IMR-90 (cell line): ENCODE measurements at regions not wholly inside any gene's neighbourhood (a gene's known extent, or its start where the extent isn't known, plus 50 kb on each side); places are given as distances from the start of the nearest gene placed in this dataset.

Source experiments
- ATAC-seq: fragments of 200-7000 bp; cut with Tn5 transposase; 2 replicates; pipeline ENCODE4 v1.9.1; 2020; ENCODE audit warnings: low read depth, mild to moderate bottlenecking, moderate library complexity
- BruUV-seq: library from RNA; stranded (reverse); fragments of 400-500 nt; replicated peaks from 2 replicates; lab custom pipeline; 2021; lab: Mats Ljungman, UMichigan
- CTCF ChIA-PET: fragments of 300-600 bp; formaldehyde crosslinking; extraction: SDS; loops from one replicate; lab custom pipeline; 2021; ENCODE audit warnings: antibody characterized with exemption; lab: Yijun Ruan, JAX
- POLR2A ChIA-PET: fragments of 300-600 bp; sonication (Branson Sonifier 250); formaldehyde crosslinking; loops from one replicate; lab custom pipeline; 2022; ENCODE audit warnings: antibody characterized with exemption; ENCODE audit not compliant: unreplicated experiment; lab: Charles Lee
- DNase-seq: peaks from one replicate; pipeline ENCODE4 v3.0.0; 2013
- H2AFZ ChIP-seq: replicated peaks from 2 replicates; pipeline ENCODE3; 2013; ENCODE audit warnings: low read length, mild to moderate bottlenecking; ENCODE audit not compliant: poor library complexity
- H2AK5ac ChIP-seq: 2 replicates; pipeline ENCODE4 v1.6.1; 2013; ENCODE audit warnings: low read depth, low read length, inconsistent platforms
- H2AK9ac ChIP-seq: replicated peaks from 2 replicates; pipeline ENCODE3; 2013; ENCODE audit warnings: mild to moderate bottlenecking, low read depth, low read length, moderate library complexity; ENCODE audit not compliant: poor library complexity
- H2BK120ac ChIP-seq: 2 replicates; pipeline ENCODE4 v1.6.1; 2013; ENCODE audit warnings: low read depth, low read length, inconsistent platforms
- H2BK15ac ChIP-seq: 3 replicates; pipeline ENCODE4 v1.6.1; 2013; ENCODE audit warnings: low read depth, low read length, inconsistent platforms
- H2BK20ac ChIP-seq: 2 replicates; pipeline ENCODE4 v1.6.1; 2013; ENCODE audit warnings: low read depth, mild to moderate bottlenecking, inconsistent platforms, low read length, moderate library complexity
- H2BK5ac ChIP-seq: 2 replicates; pipeline ENCODE4 v1.6.1; 2013; ENCODE audit warnings: mild to moderate bottlenecking, low read depth, low read length, inconsistent platforms; ENCODE audit not compliant: poor library complexity, severe bottlenecking
- H3K14ac ChIP-seq: replicated peaks from 2 replicates; pipeline ENCODE4 v1.6.1; 2013; ENCODE audit warnings: low read depth, low read length, inconsistent platforms
- H3K18ac ChIP-seq: 2 replicates; pipeline ENCODE4 v1.6.1; 2013; ENCODE audit warnings: low read depth, low read length, control low read depth
- H3K23ac ChIP-seq: 2 replicates; pipeline ENCODE4 v1.6.1; 2013; ENCODE audit warnings: low read depth, low read length, inconsistent platforms
- H3K27ac ChIP-seq: 2 replicates; pipeline ENCODE4 v1.5.1; 2013; ENCODE audit warnings: mild to moderate bottlenecking, control low read depth, low read length; ENCODE audit not compliant: insufficient read depth
- H3K27me3 ChIP-seq: 2 replicates; pipeline ENCODE4 v1.6.1; 2013; ENCODE audit warnings: low read length; ENCODE audit not compliant: control insufficient read depth, insufficient read depth
- H3K36me3 ChIP-seq: 2 replicates; pipeline ENCODE4 v1.6.1; 2013; ENCODE audit warnings: low read length, mixed read lengths; ENCODE audit not compliant: control insufficient read depth, insufficient read depth
- H3K4ac ChIP-seq: 2 replicates; pipeline ENCODE4 v1.6.1; 2013; ENCODE audit warnings: low read depth, low read length, inconsistent platforms
- H3K4me1 ChIP-seq: 2 replicates; pipeline ENCODE4 v1.6.1; 2013; ENCODE audit warnings: low read length, mixed read lengths; ENCODE audit not compliant: control insufficient read depth, insufficient read depth
- H3K4me2 ChIP-seq: 2 replicates; pipeline ENCODE4 v1.6.1; 2013; ENCODE audit warnings: low read depth, mild to moderate bottlenecking, control low read depth, low read length, moderate library complexity
- H3K4me3 ChIP-seq: 2 replicates; pipeline ENCODE4 v1.5.1; 2013; ENCODE audit warnings: low read depth, mild to moderate bottlenecking, control low read depth, low read length, moderate library complexity; ENCODE audit not compliant: insufficient read depth
- H3K56ac ChIP-seq: 2 replicates; pipeline ENCODE4 v1.6.1; 2013; ENCODE audit warnings: low read length, inconsistent platforms; ENCODE audit not compliant: insufficient read depth; ENCODE audit errors: extremely low read depth
- H3K79me1 ChIP-seq, 2 experiments: 2 replicates each; pipeline ENCODE4 v1.6.1; 2013; ENCODE audit warnings: low read length in 2 of 2, inconsistent platforms in 1 of 2, low read depth in 1 of 2
- H3K9ac ChIP-seq: 2 replicates; pipeline ENCODE4 v1.6.1; 2013; ENCODE audit warnings: low read depth, low read length, control low read depth
- H3K9me1 ChIP-seq: 2 replicates; pipeline ENCODE4 v1.6.1; 2013; ENCODE audit warnings: low read length, inconsistent platforms; ENCODE audit not compliant: insufficient read depth
- H3K9me3 ChIP-seq: 2 replicates; pipeline ENCODE4 v1.6.1; 2013; ENCODE audit warnings: low read length; ENCODE audit not compliant: control insufficient read depth, insufficient read depth
- H4K20me1 ChIP-seq: 2 replicates; pipeline ENCODE4 v1.6.1; 2013; ENCODE audit warnings: low read length, inconsistent platforms; ENCODE audit not compliant: insufficient read depth
- H4K5ac ChIP-seq: 2 replicates; pipeline ENCODE4 v1.6.1; 2013; ENCODE audit warnings: mild to moderate bottlenecking, low read depth, low read length, control low read depth
- H4K8ac ChIP-seq, 2 experiments: 2 replicates each; pipeline ENCODE4 v1.6.1; 2013; ENCODE audit warnings: low read depth in 2 of 2, low read length in 2 of 2, control low read depth in 1 of 2, inconsistent platforms in 1 of 2
- H4K91ac ChIP-seq: 2 replicates; pipeline ENCODE4 v1.6.1; 2013; ENCODE audit warnings: low read depth, low read length, inconsistent platforms; ENCODE audit not compliant: insufficient read depth
- BHLHE40 ChIP-seq: fragments of 150-350 bp; IDR thresholded peaks from 2 replicates; pipeline ENCODE4 v1.6.1; 2016; ENCODE audit warnings: mild to moderate bottlenecking, low read depth, low read length
- CEBPB ChIP-seq: IDR thresholded peaks from 2 replicates; pipeline ENCODE4 v1.6.1; 2012; ENCODE audit warnings: low read depth, low read length, improper control_type of control experiment
- CHD1 ChIP-seq: IDR thresholded peaks from 2 replicates; pipeline ENCODE4 v1.6.1; 2012; ENCODE audit warnings: low read depth, low read length, improper control_type of control experiment
- CTCF ChIP-seq: conservative IDR thresholded peaks from 2 replicates; pipeline ENCODE4 v1.5.1; 2012; ENCODE audit warnings: mild to moderate bottlenecking, low read depth, low read length, improper control_type of control experiment
- ELK1 ChIP-seq: fragments of 150-350 bp; IDR thresholded peaks from 2 replicates; pipeline ENCODE4 v1.6.1; 2016; ENCODE audit warnings: low read depth, mild to moderate bottlenecking, low read length, moderate library complexity, borderline replicate concordance
- FOS ChIP-seq: fragments of 150-350 bp; IDR thresholded peaks from 2 replicates; pipeline ENCODE4 v1.6.1; 2016; ENCODE audit warnings: low read depth, low read length
- MAFK ChIP-seq: IDR thresholded peaks from 2 replicates; pipeline ENCODE4 v1.6.1; 2012; ENCODE audit warnings: low read depth, low read length, improper control_type of control experiment
- MAZ ChIP-seq: IDR thresholded peaks from 2 replicates; pipeline ENCODE4 v1.6.1; 2012; ENCODE audit warnings: low read depth, mild to moderate bottlenecking, low read length, improper control_type of control experiment, moderate library complexity, borderline replicate concordance
- MXI1 ChIP-seq: IDR thresholded peaks from 2 replicates; pipeline ENCODE4 v1.6.1; 2012; ENCODE audit warnings: low read depth, mild to moderate bottlenecking, low read length, moderate library complexity, borderline replicate concordance
- POLR2A ChIP-seq: IDR thresholded peaks from 2 replicates; pipeline ENCODE4 v1.6.1; 2012; ENCODE audit warnings: mild to moderate bottlenecking, low read depth, low read length
- RAD21 ChIP-seq: IDR thresholded peaks from 2 replicates; pipeline ENCODE4 v1.6.1; 2012; ENCODE audit warnings: low read length, improper control_type of control experiment
- SMC3 ChIP-seq: fragments of 150-350 bp; IDR thresholded peaks from 2 replicates; pipeline ENCODE4 v1.6.1; 2016; ENCODE audit warnings: low read depth, mild to moderate bottlenecking, antibody characterized with exemption, low read length, moderate library complexity
- WGBS, 2 experiments: methylation state at CpG; one replicate each; pipeline versions ENCODE4 v1.1.5 to v1.1.7; 2013; ENCODE audit warnings: missing lambda C conversion rate in 2 of 2; ENCODE audit not compliant: insufficient read length in 1 of 2; ENCODE audit errors: extremely low coverage in 2 of 2; 5-methylcytosine and 5-hydroxymethylcytosine counted together
- dilution Hi-C: fragments of 300-500 bp; cut with HindIII; formaldehyde crosslinking; loops from one replicate; pipeline ENCODE4 v1.14.3; 2018; ENCODE audit warnings: low sequenced_read_pairs; ENCODE audit not compliant: unreplicated experiment
- in situ Hi-C: fragments of 300-500 bp; cut with MboI; formaldehyde crosslinking; loops from 3 replicates; pipeline ENCODE4 v1.14.3; 2019; ENCODE audit warnings: low sequenced_read_pairs, inconsistent platforms, mixed read lengths
- intact Hi-C: fragments of 100-400 bp; cut with micrococcal nuclease; formaldehyde crosslinking; loops from 2 replicates; pipeline ENCODE4 v1.10.0; 2022

- Histone ChIP-seq H3K23ac (no peak overlapping the region), H2AK9ac (no peak overlapping the region), H3K9me1 (0 out of 2 replicates have a peak, but pooled peaks cover 6% of the 10 kb centered on the region), H3K56ac (no peak overlapping the region), H4K8ac (no peak overlapping the region), H3K9me3 (no peaks in the 10 kb centered on the region), H4K91ac (no peak overlapping the region), H2BK20ac (no peak overlapping the region), H3K4me2 (no peak overlapping the region), H4K20me1 (no peaks in the 10 kb centered on the region), H3K27ac (no peak overlapping the region), H3K27me3 (peaks cover 26% of the 10 kb centered on the region), H2AFZ (no peak overlapping the region), H2BK120ac (no peak overlapping the region), H3K79me1 (no peaks in the 10 kb centered on the region), H4K5ac (no peak overlapping the region), H2BK5ac (no peak overlapping the region), H3K36me3 (no peaks in the 10 kb centered on the region), H3K9ac (no peak overlapping the region), H3K18ac (no peak overlapping the region), H2AK5ac (no peak overlapping the region), H3K4ac (no peak overlapping the region), H3K4me1 (peaks cover 4% of the 10 kb centered on the region; the same call in 1 of the 2 replicates), H3K4me3 (no peak overlapping the region), H3K14ac (no peak overlapping the region), H2BK15ac (no peak overlapping the region)
- in situ Hi-C loops, result no loop called here
- DNase-seq (peak; percentile 10), ATAC-seq (no peak)
- CTCF ChIA-PET, result no interaction called here
- BruUV-seq, result no TSS peak
- intact Hi-C loops, result no loop called here
- TF ChIP-seq RAD21, result no peak
- TF ChIP-seq CTCF, result no peak
- no peak for TF ChIP-seq POLR2A
- no peak for TF ChIP-seq MAZ
- TF ChIP-seq ELK1, result no peak
- no peak for TF ChIP-seq FOS
- no peak for TF ChIP-seq CEBPB
- TF ChIP-seq SMC3, result no peak
- TF ChIP-seq MAFK, result no peak
- TF ChIP-seq BHLHE40, result no peak
- TF ChIP-seq MXI1, result no peak
- TF ChIP-seq CHD1, result no peak
- dilution Hi-C loops, result no loop called here
- 94% methylated on average over 5 of the region's 5 CpGs; no CpG with 5 or more reads in 1 of the 2 experiments for WGBS, 2 experiments
- POLR2A ChIA-PET, result no interaction called here
Observed at GRCh38 chr2:41994233-41994637, 53.6 kb upstream of the PKDCC start.
